CD4-positive, alpha-beta T cell (primary cell): ENCODE measurements at regions not wholly inside any gene's neighbourhood (a gene's known extent, or its start where the extent isn't known, plus 50 kb on each side); places are given as distances from the start of the nearest gene placed in this dataset.

Source experiments
- ATAC-seq: fragments of 200-7000 bp; cut with Tn5 transposase; one replicate; pipeline ENCODE4 v1.10.0; 2022; ENCODE audit warnings: mild to moderate bottlenecking; ENCODE audit not compliant: poor library complexity
- CTCF ChIA-PET: fragments of 350-600 bp; sonication (Branson Sonifier 250); formaldehyde crosslinking; loops from one replicate; lab custom pipeline; 2021; ENCODE audit warnings: antibody characterized with exemption, inconsistent platforms; lab: Charles Lee
- POLR2A ChIA-PET: fragments of 350-600 bp; sonication (Branson Sonifier 250); formaldehyde crosslinking; loops from one replicate; lab custom pipeline; 2021; ENCODE audit warnings: antibody characterized with exemption, inconsistent platforms; lab: Charles Lee
- DNase-seq, 14 experiments: peaks; one replicate each; pipeline ENCODE4 v3.0.0-alpha.2; 2013 to 2020; ENCODE audit warnings: mixed read lengths in 2 of 14
- H3K27ac ChIP-seq, 2 donors: one replicate each; pipeline versions ENCODE4 v1.5.1 to v1.7.0; 2013; ENCODE audit warnings: low read length in 2 of 2, low read depth in 1 of 2, mild to moderate bottlenecking in 1 of 2
- H3K27me3 ChIP-seq, 2 experiments: 1 replicate in 1 of 2; 2 replicates in 1 of 2; pipeline versions ENCODE4 v1.6.1 to v1.7.0; 2013; ENCODE audit warnings: low read length in 2 of 2, control low read depth in 1 of 2, mild to moderate bottlenecking in 1 of 2, moderate library complexity in 1 of 2; ENCODE audit not compliant: insufficient read depth in 2 of 2, control insufficient read depth in 1 of 2
- H3K36me3 ChIP-seq: one replicate; pipeline ENCODE4 v1.6.1; 2013; ENCODE audit warnings: low read length, control low read depth; ENCODE audit not compliant: insufficient read depth
- H3K4me1 ChIP-seq: one replicate; pipeline ENCODE4 v1.6.1; 2013; ENCODE audit warnings: low read length, control low read depth; ENCODE audit not compliant: insufficient read depth
- H3K4me3 ChIP-seq: one replicate; pipeline ENCODE4 v1.5.1; 2013; ENCODE audit warnings: mild to moderate bottlenecking, low read length, moderate library complexity
- H3K9me3 ChIP-seq, 2 experiments: 1 replicate in 1 of 2; 2 replicates in 1 of 2; pipeline versions ENCODE4 v1.6.1 to v1.7.0; 2013; ENCODE audit warnings: low read length in 2 of 2, mild to moderate bottlenecking in 2 of 2, control low read depth in 1 of 2, moderate library complexity in 1 of 2; ENCODE audit not compliant: control insufficient read depth in 1 of 2, insufficient read depth in 1 of 2
- H3K27ac Mint-ChIP-seq: one replicate; pipeline ENCODE4 v1.8.0; 2020; ENCODE audit warnings: mixed read lengths
- H3K27me3 Mint-ChIP-seq: one replicate; pipeline ENCODE4 v1.8.0; 2021; ENCODE audit warnings: mixed read lengths
- H3K36me3 Mint-ChIP-seq: one replicate; pipeline ENCODE4 v1.8.0; 2021; ENCODE audit warnings: low read depth, mixed read lengths
- H3K4me1 Mint-ChIP-seq: one replicate; pipeline ENCODE4 v1.8.0; 2021; ENCODE audit warnings: low read depth, mixed read lengths
- H3K4me3 Mint-ChIP-seq: one replicate; pipeline ENCODE4 v1.8.0; 2020; ENCODE audit warnings: mild to moderate bottlenecking, mixed read lengths
- H3K9me3 Mint-ChIP-seq: one replicate; pipeline ENCODE4 v1.8.0; 2020; ENCODE audit warnings: mixed read lengths
- intact Hi-C, 2 experiments: fragments of 100-400 bp; cut with DNase I in 1 of 2; cut with micrococcal nuclease in 1 of 2; formaldehyde crosslinking; loops; one replicate each; pipeline versions ENCODE4 v1.15.1 to v1.9.0; 2023 to 2025; cut with DNase I, micrococcal nuclease
- TF ChIP-seq, protein P1 (sequence below): fragments of 200-600 bp; IDR thresholded peaks from one replicate; pipeline ENCODE4 v1.8.0; 2022; ENCODE audit warnings: antibody characterized with exemption, mild to moderate bottlenecking

DNA sequence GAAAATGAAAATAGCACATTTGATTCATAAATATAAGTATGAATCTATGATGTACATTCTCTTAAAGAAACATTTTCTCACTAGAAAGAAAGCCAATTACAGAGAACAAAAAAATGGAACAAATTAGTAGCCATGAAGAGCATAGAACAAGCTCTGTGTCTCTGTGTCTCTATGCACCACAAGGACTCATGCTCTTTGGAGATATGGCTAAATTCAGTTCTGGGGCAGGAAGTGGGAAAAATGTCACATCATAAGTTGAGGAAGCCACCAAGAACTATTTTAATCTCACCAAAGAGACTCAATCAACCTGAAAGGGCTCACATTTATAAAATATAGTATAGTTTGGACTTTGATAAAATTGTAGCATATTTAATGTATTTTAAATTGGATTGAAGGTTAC lies 1259.8 kb upstream of the GJE1 start:
- Histone ChIP-seq H3K4me3 (no peak overlapping the region), H3K9me3 (no peaks in the 10 kb centered on the region), H3K27ac (no peak overlapping the region), H3K27me3 (no peaks in the 10 kb centered on the region), H3K36me3 (no peaks in the 10 kb centered on the region), H3K4me1 (no peaks in the 10 kb centered on the region)
- TF ChIP-seq, protein P1, sequence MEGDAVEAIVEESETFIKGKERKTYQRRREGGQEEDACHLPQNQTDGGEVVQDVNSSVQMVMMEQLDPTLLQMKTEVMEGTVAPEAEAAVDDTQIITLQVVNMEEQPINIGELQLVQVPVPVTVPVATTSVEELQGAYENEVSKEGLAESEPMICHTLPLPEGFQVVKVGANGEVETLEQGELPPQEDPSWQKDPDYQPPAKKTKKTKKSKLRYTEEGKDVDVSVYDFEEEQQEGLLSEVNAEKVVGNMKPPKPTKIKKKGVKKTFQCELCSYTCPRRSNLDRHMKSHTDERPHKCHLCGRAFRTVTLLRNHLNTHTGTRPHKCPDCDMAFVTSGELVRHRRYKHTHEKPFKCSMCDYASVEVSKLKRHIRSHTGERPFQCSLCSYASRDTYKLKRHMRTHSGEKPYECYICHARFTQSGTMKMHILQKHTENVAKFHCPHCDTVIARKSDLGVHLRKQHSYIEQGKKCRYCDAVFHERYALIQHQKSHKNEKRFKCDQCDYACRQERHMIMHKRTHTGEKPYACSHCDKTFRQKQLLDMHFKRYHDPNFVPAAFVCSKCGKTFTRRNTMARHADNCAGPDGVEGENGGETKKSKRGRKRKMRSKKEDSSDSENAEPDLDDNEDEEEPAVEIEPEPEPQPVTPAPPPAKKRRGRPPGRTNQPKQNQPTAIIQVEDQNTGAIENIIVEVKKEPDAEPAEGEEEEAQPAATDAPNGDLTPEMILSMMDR = no peak
- no peaks in the 10 kb centered on the region for H3K4me1 Mint-ChIP-seq
- ChIA-PET POLR2A (no interaction called here), CTCF (no interaction called here)
- H3K27me3 Mint-ChIP-seq = no peaks in the 10 kb centered on the region
- H3K9me3 Mint-ChIP-seq = no peaks in the 10 kb centered on the region
- ATAC-seq (no peak), DNase-seq (no peak)
- no peak overlapping the region for H3K27ac Mint-ChIP-seq
- intact Hi-C loops = no loop called here
- H3K4me3 Mint-ChIP-seq = no peak overlapping the region
- H3K36me3 Mint-ChIP-seq = no peaks in the 10 kb centered on the region

DNA sequence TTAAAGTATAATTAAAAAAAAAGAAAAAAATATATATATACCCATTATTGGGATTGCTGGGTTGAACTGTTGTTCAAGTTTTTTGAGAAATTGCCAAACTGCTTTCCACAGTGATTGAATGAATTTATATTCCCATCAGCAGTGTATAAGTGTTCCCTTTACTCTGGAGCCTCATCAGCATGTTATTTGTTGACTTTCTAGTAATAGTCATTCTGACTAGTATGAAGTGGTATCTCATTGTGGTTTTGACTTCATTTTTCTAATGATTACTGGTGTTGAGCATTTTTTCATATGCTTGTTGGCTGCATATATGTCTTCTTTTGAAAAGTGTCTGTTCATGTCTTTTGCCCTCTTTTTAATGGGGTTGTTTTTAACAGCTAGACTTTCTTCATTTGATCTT lies 1260.8 kb upstream of the GJE1 start:
- Mint-ChIP-seq H3K36me3 (no peaks in the 10 kb centered on the region), H3K27ac (no peak overlapping the region), H3K4me3 (no peak overlapping the region), H3K9me3 (no peaks in the 10 kb centered on the region), H3K4me1 (no peaks in the 10 kb centered on the region), H3K27me3 (no peaks in the 10 kb centered on the region)
- no peak overlapping the region for H3K27ac ChIP-seq
- no peak overlapping the region for H3K4me3 ChIP-seq
- TF ChIP-seq, protein P1 = no peak
- intact Hi-C loops = no loop called here
- ChIA-PET CTCF (no interaction called here), POLR2A (no interaction called here)
- H3K9me3 ChIP-seq = no peaks in the 10 kb centered on the region
- DNase-seq (no peak), ATAC-seq (no peak)
- no peaks in the 10 kb centered on the region for H3K4me1 ChIP-seq
- H3K27me3 ChIP-seq = no peaks in the 10 kb centered on the region
- no peaks in the 10 kb centered on the region for H3K36me3 ChIP-seq

DNA sequence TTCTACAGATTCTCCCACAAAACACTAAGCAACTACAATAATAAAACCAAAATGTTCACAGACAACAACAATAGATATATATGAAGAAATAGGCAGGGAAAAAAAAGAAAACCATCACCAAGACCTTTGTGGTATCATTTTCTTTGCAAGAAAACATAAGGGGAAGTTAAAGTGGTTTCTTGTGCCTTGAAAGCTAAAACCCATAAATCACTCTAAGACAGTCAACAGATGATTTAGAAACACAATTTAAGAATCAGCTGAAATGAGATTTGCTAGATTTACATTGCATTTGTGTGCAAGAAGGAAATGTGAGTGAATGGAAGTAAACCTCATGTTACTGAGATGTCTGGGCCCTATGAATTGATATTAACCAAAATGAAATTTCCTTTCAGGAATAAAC lies 1265.4 kb upstream of the GJE1 start:
- intact Hi-C loops = no loop called here
- no peaks in the 10 kb centered on the region for H3K27me3 Mint-ChIP-seq
- H3K27me3 ChIP-seq = no peaks in the 10 kb centered on the region
- ChIA-PET CTCF (no interaction called here), POLR2A (interaction anchor here (0.6 kb wide), 1 partner anchor 194 kb away, joined by 3 read pairs; no protein-coding TSS in a partner anchor)
- H3K4me1 ChIP-seq = no peaks in the 10 kb centered on the region
- no peaks in the 10 kb centered on the region for H3K9me3 ChIP-seq
- DNase-seq (no peak), ATAC-seq (no peak)
- no peak overlapping the region for H3K4me3 Mint-ChIP-seq
- H3K27ac ChIP-seq = no peak overlapping the region
- no peaks in the 10 kb centered on the region for H3K36me3 ChIP-seq
- H3K36me3 Mint-ChIP-seq = no peaks in the 10 kb centered on the region
- TF ChIP-seq, protein P1 = no peak
- H3K4me3 ChIP-seq = no peak overlapping the region
- no peak overlapping the region for H3K27ac Mint-ChIP-seq
- H3K9me3 Mint-ChIP-seq = no peaks in the 10 kb centered on the region
- H3K4me1 Mint-ChIP-seq = no peaks in the 10 kb centered on the region
